Calu3 (cell line): ENCODE measurements at regions not wholly inside any gene's neighbourhood (a gene's known extent, or its start where the extent isn't known, plus 50 kb on each side); places are given as distances from the start of the nearest gene placed in this dataset.

ENCODE experiments used
- BruUV-seq: library from RNA; stranded (reverse); fragments of 400-500 nt; replicated peaks from 2 replicates; lab custom pipeline; 2021; lab: Mats Ljungman, UMichigan
- CTCF ChIA-PET: fragments of 300-600 bp; sonication (Branson Sonifier 250); formaldehyde crosslinking; loops from one replicate; lab custom pipeline; 2022; ENCODE audit warnings: antibody characterized with exemption; lab: Charles Lee
- DNase-seq: peaks from one replicate; pipeline ENCODE4 v3.0.0; 2022
- H3K27ac Mint-ChIP-seq: one replicate; pipeline ENCODE4 v1.8.0; 2022; ENCODE audit warnings: mixed read lengths; ENCODE audit not compliant: unreplicated experiment
- H3K27me3 Mint-ChIP-seq: one replicate; pipeline ENCODE4 v1.8.0; 2022; ENCODE audit warnings: mixed read lengths; ENCODE audit not compliant: unreplicated experiment
- H3K36me3 Mint-ChIP-seq: one replicate; pipeline ENCODE4 v1.8.0; 2022; ENCODE audit warnings: mild to moderate bottlenecking, moderate library complexity, mixed read lengths; ENCODE audit not compliant: insufficient read depth, unreplicated experiment
- H3K4me1 Mint-ChIP-seq: one replicate; pipeline ENCODE4 v1.8.0; 2022; ENCODE audit warnings: mild to moderate bottlenecking, low read depth, mixed read lengths; ENCODE audit not compliant: unreplicated experiment
- H3K4me3 Mint-ChIP-seq: one replicate; pipeline ENCODE4 v1.8.0; 2022; ENCODE audit warnings: mild to moderate bottlenecking, low read depth, moderate library complexity, mixed read lengths; ENCODE audit not compliant: unreplicated experiment
- H3K9me3 Mint-ChIP-seq: one replicate; pipeline ENCODE4 v1.8.0; 2022; ENCODE audit warnings: low read depth, mixed read lengths; ENCODE audit not compliant: unreplicated experiment
- CTCF ChIP-seq: fragments of 200-600 bp; IDR thresholded peaks from one replicate; pipeline ENCODE4 v1.8.0; 2022; ENCODE audit warnings: antibody characterized with exemption; ENCODE audit not compliant: unreplicated experiment
- intact Hi-C: fragments of 100-400 bp; cut with micrococcal nuclease; formaldehyde crosslinking; loops from one replicate; pipeline ENCODE4 v1.10.0; 2022; ENCODE audit not compliant: unreplicated experiment

- intact Hi-C loops: no loop called here
- no peak overlapping the region for H3K27ac Mint-ChIP-seq
- H3K27me3 Mint-ChIP-seq: no peaks in the 10 kb centered on the region
- CTCF ChIA-PET: no interaction called here
- H3K4me1 Mint-ChIP-seq: no peaks in the 10 kb centered on the region
- H3K9me3 Mint-ChIP-seq: peaks cover 7% of the 10 kb centered on the region
- TF ChIP-seq CTCF: no peak
- DNase-seq: no peak
- BruUV-seq: no TSS peak
- no peak overlapping the region for H3K4me3 Mint-ChIP-seq
- H3K36me3 Mint-ChIP-seq: no peaks in the 10 kb centered on the region
Measured at GRCh38 chr1:98201666-98202081, 280.8 kb upstream of the DPYD start.

- no peak for DNase-seq
- no peaks in the 10 kb centered on the region for H3K27me3 Mint-ChIP-seq
- H3K36me3 Mint-ChIP-seq: no peaks in the 10 kb centered on the region
- peaks cover 2% of the 10 kb centered on the region for H3K9me3 Mint-ChIP-seq
- CTCF ChIA-PET: no interaction called here
- TF ChIP-seq CTCF: no peak
- H3K27ac Mint-ChIP-seq: no peak overlapping the region
- no TSS peak for BruUV-seq
- H3K4me3 Mint-ChIP-seq: no peak overlapping the region
- no peaks in the 10 kb centered on the region for H3K4me1 Mint-ChIP-seq
- intact Hi-C loops: no loop called here
Measured at GRCh38 chr1:98197356-98197755, 276.5 kb upstream of the DPYD start.

- Mint-ChIP-seq H3K4me1 (no peaks in the 10 kb centered on the region), H3K36me3 (no peaks in the 10 kb centered on the region), H3K4me3 (no peak overlapping the region), H3K27me3 (no peaks in the 10 kb centered on the region), H3K9me3 (peaks cover 2% of the 10 kb centered on the region), H3K27ac (no peak overlapping the region)
- DNase-seq: no peak
- CTCF ChIA-PET: no interaction called here
- BruUV-seq: no TSS peak
- no peak for TF ChIP-seq CTCF
- intact Hi-C loops: no loop called here
Measured at GRCh38 chr1:98196012-98196411, 275.2 kb upstream of the DPYD start.

GRCh38 chr1:98188774-98189173, 267.9 kb upstream of the DPYD start:
- intact Hi-C loops: no loop called here
- Mint-ChIP-seq H3K4me1 (no peaks in the 10 kb centered on the region), H3K4me3 (no peak overlapping the region), H3K9me3 (no peaks in the 10 kb centered on the region), H3K27me3 (no peaks in the 10 kb centered on the region), H3K27ac (no peak overlapping the region), H3K36me3 (no peaks in the 10 kb centered on the region)
- CTCF ChIA-PET: no interaction called here
- BruUV-seq: no TSS peak
- no peak for TF ChIP-seq CTCF
- no peak for DNase-seq
